PC-9 (cell line): ENCODE measurements at regions not wholly inside any gene's neighbourhood (a gene's known extent, or its start where the extent isn't known, plus 50 kb on each side); places are given as distances from the start of the nearest gene placed in this dataset.

ENCODE experiments used
- EZH2 ChIP-seq: fragments of 200-600 bp; sonication (generic); IDR thresholded peaks from 2 replicates; pipeline ENCODE4 v1.8.0; 2017; ENCODE audit warnings: antibody characterized with exemption, low read depth
- TF ChIP-seq, protein P1 (sequence below): fragments of 200-600 bp; sonication (generic); conservative IDR thresholded peaks from 2 replicates; pipeline ENCODE4 v1.6.1; 2017; ENCODE audit warnings: mixed run types, antibody characterized with exemption, mild to moderate bottlenecking, moderate library complexity

DNA sequence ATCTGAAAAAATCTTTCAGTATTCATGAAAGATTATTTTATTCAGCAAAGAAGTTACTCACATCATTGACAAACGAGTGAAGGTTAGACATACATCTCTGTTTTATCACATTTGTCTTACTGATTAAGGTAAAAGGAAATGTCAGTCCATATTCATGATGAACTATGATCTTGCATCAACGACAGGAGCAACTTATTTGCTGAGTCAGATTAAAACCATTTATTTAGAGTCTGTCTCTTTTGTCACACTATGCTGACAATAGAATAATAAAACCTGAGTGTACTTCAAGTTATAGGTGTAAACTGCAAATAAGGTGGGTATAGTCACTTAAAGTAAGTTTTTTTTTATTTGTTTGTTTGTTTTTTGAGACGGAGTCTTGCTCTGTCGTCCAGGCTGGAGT lies 216.5 kb upstream of the SEMA3C start:
- TF ChIP-seq, protein P1, sequence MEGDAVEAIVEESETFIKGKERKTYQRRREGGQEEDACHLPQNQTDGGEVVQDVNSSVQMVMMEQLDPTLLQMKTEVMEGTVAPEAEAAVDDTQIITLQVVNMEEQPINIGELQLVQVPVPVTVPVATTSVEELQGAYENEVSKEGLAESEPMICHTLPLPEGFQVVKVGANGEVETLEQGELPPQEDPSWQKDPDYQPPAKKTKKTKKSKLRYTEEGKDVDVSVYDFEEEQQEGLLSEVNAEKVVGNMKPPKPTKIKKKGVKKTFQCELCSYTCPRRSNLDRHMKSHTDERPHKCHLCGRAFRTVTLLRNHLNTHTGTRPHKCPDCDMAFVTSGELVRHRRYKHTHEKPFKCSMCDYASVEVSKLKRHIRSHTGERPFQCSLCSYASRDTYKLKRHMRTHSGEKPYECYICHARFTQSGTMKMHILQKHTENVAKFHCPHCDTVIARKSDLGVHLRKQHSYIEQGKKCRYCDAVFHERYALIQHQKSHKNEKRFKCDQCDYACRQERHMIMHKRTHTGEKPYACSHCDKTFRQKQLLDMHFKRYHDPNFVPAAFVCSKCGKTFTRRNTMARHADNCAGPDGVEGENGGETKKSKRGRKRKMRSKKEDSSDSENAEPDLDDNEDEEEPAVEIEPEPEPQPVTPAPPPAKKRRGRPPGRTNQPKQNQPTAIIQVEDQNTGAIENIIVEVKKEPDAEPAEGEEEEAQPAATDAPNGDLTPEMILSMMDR: no peak
- TF ChIP-seq EZH2: no peak
